KBM-7 (cell line): ENCODE measurements at regions not wholly inside any gene's neighbourhood (a gene's known extent, or its start where the extent isn't known, plus 50 kb on each side); places are given as distances from the start of the nearest gene placed in this dataset.

ENCODE experiments used
- DNase-seq: peaks from one replicate; pipeline ENCODE4 v3.0.0-alpha.2; 2015
- in situ Hi-C: fragments of 300-500 bp; cut with MboI; formaldehyde crosslinking; loops from 2 replicates; pipeline ENCODE4 v1.14.3; 2020; ENCODE audit warnings: low sequenced_read_pairs, low pct_unique_long_range_greater_than_20kb, mixed read lengths

DNA sequence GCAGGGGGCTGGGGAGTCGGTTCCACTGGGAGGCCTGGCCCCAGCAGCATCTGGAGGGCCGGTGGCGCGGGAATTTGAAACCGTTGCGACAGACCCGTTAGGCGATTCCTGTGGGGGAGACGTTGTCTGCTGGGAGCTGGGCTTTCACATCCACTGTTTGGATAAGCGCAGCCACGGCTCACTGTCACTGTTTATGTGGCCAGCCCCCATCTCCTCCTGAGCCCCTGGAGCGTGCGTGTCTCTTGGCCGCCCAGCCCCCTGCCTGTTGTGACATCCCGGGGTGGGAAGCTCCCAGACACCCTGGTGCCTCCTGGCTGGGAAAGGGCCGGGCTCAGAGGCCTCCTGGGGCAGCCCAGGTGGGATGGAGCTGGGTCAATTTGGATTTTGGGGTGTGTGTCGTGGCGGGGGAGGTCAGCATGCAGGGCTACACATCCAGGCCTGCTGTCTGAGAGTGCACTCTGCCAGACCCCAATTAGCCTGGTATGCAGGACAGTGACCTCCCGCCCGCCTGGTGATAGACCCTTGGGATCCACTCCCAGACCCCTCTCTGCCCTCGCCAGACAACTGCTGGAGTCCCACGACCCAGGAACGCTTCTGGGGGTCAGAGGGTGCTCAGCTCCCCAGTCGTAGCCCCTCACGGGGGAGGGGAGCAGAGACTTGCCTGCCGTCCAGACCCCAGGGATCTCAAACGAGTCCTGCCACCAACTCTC is 62.0 kb upstream of the RNU6ATAC start:
- DNase-seq: peak; percentile 15
- in situ Hi-C loops: no loop called here

DNA sequence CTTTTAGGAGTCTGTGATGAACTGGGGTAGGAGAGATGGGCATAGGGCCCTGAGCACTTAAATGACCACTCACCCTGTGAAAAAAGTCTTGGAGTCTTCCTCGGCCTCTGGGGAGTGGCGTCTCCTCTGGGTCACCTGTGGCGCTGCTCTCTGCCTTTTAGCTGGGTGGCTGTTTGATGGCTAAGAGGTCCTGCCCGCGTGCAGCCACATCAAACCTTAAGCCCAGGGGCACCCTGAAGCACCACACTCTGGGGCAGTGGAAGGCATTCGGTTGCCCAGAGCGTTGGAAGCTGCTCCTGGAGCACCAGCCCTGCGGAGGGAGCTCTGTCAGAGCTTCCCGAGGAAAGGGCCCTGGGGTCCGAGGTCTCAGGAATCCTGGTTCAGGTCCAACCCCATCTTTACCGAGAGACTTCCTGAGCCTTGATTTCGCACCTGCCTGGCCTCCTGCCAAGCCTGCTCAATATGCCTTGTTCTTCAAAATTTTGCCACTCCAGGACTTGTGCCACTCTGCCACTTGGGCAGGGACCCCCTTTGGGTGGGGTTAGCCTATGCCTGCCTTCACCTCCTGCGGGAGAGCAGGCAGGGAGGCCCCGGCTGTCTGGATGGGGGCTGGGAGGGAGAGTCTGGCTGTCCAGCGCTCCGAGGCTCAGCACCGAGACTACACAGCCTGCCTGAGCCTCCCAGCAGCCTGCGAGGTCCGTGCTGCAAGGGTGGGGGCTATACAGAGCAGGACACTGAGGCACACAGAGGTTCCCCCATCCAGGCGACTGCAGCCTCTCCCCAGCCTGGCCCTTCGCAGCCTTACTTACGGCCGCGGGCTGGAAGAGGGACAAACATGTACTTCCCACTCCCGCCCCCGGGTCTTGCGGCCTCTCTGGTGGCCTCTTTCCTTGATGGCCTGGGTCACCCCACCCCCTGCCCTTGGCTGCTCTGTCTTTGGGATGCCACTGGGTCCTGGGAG is 63.4 kb upstream of the RNU6ATAC start:
- DNase-seq: no peak
- in situ Hi-C loops: no loop called here

DNA sequence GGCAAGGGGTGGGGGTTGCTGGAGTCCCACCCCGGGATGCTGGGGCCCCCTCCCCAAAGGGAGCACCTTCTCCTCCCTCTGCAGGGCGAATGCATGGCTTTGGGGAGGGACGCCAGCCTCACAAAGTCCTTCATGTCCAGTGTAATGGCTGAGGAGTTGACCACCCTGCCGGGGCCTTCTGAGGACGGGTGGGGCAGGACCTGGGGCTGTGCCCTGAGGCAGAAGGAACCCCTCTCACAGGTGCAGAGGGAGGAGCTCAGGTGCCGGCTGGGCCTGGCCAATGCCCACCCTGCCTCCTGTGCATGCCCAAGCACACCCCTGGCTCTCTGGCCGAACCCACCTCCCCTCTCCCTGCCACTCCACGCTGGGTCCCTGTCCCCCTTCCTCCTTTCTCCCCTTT is 64.3 kb upstream of the RNU6ATAC start:
- in situ Hi-C loops: no loop called here
- DNase-seq: no peak

DNA sequence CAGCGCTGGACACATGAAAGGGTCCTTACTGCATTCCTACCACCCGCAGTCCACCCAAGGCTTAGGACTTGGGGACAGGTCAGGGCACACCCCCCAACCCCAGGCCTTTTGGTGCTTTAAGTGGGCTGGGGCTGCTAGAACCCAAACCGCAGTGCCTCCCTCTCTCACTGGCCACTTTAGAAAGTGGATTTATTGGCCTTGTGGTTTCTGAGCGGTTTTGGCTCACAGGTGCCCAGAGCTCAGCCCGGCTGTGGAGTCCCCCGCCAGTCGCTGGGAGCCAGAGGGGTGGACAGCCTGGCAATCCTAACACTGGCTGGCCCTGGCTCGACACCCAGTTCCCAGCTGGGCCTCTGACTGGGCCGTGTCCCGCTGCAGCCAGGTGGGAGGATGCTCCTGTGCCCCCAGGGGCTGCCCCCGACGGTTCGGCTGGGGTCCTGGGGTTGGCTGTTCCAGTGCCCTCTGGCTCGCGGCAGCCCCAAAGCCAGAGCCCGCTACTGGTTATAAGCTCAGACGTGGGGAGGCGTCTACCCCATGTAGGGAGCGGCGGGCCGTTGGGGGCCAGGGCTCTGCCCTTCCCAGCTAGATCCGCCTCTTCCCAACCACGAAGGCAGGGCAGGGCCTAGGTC is 65.2 kb upstream of the RNU6ATAC start:
- in situ Hi-C loops: no loop called here
- peak; percentile 41 for DNase-seq

DNA sequence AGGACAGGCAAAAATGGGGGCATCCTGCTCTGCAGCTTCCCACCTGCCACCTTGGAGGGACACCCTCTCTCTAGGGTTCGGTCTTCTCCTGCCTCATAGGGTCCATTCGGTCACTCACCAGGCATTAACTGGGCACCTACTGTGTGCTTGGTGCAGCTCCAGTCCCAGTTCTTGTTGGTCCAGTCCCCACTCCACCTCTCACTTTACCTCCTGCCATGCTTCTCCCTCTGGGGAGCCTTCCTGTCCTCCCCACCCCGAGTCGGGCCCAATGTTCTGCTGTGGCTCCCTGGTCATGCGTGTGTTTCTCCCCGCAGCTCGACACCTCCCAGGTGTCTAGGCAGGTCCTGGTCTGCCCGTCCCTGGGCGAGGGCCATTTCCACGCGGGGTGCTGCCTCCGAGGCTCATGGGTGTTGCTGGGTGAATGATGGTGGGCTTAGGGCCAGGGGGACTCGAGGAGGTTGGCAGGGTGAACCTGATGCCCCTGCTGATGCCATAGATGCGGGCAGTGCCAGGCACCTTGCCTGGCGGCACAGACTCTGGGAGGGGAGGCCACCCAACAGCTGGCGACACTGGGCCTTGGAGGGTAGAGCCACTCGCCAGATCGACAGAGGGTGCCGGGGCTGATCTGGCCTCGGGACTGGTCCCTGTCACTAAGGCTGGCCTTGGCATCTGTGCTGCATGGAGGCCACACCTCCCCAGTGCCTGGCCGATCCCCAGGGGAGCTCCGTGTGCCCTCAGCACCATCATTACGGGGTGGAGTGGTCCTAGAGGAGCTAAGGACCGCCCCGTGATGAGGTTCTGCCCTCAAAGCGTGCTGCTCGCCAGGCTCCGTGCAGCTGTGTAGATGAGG is 66.0 kb upstream of the RNU6ATAC start:
- in situ Hi-C loops: no loop called here
- no peak for DNase-seq

DNA sequence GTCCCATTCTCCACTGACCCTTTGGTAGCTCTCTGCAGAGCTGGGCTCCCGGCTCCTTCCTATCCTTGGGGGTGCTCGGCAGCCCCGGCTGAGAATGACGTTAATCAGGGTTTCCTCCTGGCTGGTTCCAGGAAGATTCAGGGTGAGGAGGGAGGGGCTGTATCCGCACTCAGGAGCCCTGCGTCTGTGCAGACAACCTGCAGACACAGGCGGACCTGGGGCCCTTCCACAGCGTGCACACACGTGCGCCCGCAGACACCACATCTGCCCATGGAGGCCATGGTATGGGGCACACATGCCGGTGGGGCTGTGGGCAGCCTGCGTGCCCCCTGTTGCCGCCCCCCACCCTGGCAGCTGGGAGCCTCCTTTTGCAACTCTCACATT is 66.6 kb upstream of the RNU6ATAC start:
- no peak for DNase-seq
- in situ Hi-C loops: no loop called here

DNA sequence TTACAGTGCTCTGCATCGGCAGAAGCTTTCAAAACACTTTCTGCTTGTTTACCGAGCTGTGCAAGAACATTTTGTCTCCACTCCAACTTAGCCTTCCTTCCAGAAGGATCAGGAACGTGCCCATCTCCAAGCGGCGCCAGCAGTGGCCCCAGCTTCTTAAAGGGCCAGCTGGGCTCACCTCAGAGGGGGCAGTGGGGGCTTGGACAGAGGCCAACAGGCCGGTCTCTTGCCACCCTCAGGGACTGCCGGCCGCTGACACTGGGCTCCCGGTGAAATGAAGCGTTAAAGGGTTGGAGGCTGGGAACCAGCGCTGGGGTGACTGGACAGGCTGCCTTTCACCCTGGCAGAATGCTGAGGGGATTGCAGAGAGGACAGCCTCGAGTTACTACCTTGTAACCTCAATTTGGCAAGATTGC is 67.0 kb upstream of the RNU6ATAC start:
- in situ Hi-C loops: no loop called here
- DNase-seq: no peak

DNA sequence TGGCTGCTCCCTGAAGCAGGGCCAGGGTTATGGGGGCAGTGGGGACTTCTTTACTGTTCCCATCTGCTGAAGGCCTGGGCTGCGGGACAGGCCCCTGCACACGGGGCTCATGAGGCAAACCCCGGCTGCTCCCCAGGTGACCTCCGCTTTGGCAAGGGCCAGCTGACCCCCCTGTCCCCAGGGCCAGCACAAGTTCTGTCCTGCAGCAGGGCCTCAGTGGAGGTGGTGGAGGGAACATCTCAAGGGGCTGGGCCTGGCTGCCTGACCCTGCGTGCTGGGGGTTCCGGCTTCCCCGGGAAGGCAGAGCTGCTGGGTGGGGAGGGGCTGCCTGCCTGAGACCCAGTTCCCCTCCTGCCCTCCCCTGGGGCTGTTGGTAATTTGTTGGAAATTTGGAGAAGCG is 67.4 kb upstream of the RNU6ATAC start:
- in situ Hi-C loops: no loop called here
- DNase-seq: no peak

DNA sequence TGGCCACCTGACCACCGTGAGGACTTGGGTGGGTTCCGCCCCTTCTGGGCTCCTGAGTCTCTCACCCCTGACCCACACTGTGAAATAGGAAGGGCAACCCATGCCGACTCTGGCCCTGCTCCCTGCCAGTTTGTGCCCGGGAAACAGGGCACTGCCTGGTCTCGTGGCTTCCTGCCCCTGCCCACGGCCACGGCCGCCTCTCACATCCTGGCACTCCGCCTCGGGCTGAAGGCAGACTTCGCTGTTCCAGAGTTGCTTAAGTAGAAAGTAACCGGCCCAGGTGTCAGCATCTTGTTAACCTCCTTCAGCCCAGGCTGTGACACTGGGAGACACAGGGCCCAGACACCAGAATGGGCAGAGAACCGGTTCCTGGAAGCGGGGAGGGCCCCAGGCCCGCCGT is 68.7 kb upstream of the RNU6ATAC start:
- in situ Hi-C loops: no loop called here
- no peak for DNase-seq

DNA sequence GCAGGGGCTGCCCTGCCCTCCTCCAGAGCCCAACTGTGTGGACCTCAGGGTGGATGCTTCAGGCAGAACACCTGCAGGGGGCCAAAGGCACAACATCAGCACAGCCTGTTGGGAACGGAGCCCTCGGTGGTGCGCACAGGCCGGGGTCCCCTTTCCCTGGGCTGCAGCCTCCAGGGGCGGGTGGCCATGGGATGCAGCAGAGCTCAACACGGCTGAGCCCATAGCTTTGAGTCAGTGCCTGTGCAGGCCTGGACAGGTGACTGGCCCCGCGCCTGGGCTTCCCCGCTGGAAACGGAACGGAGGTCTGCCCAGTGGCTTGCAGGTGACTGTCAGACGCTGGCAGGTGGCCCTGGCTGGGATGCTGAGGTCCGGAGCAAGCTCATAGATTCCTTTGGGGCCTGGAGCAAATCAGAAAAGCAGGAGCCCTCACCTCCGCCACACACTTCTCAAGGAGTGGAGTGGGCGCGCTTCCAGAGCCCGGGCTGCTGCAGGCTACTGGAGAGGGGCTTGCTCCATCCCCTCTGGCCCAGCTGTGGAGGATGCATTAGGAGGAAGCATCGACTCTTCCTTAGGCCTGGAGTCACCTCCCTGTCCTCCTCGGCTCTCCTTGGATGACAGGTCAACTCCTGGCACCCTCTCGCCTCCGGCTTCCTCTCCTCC is 69.8 kb upstream of the RNU6ATAC start:
- in situ Hi-C loops: no loop called here
- DNase-seq: no peak

DNA sequence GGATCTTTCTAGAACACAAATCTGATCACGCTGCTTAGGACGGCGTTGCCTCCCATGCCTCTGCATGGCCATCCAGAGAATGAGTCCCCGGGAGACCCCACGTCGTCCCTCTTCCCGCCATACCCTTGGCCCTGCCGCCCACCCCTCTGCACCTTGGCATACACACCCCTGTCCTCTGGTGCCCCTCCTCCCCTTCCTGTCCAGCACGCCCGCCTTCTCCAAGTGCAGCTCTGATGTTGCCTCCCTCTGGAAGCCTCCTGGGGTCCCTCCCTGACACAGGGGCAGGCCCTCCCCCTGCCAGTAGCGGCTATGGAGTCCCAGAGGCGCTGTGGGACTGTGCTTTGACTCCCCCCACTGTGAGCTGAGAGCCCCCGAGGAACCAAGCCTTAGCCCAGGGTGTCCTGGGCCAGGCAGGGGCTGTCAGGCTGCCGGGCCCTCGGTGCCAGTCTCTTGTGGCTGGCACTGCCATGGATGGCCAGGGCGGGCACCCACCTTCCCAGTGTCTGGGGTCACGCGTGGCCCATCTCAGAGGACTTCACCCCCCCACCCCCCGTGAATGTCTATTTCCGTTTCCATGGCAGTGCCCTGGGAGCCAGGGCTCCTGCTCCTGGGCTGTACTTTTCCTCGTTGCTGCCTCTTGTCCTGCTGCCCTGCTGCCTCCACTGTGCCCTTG is 70.5 kb upstream of the RNU6ATAC start:
- in situ Hi-C loops: no loop called here
- no peak for DNase-seq

DNA sequence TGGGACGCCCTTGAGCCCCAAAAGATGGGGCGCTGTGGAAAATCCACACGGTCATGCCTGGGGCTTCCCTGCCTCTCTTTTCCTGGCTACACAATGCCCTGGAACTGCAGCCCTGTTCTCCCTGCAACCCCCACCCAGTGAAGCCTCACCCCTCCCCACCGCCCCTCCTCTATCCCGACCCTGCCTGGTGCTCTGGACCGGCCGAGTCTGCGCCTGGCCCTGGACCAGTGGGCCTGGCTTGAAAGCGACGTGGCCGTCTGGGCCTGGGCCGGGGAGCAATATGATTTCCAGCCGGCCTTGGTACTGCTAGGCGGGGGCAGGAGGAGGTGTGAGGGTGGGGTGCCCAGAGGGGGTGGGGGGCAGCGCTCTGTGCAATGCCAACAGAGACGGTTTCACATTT is 71.0 kb upstream of the RNU6ATAC start:
- in situ Hi-C loops: no loop called here
- no peak for DNase-seq

DNA sequence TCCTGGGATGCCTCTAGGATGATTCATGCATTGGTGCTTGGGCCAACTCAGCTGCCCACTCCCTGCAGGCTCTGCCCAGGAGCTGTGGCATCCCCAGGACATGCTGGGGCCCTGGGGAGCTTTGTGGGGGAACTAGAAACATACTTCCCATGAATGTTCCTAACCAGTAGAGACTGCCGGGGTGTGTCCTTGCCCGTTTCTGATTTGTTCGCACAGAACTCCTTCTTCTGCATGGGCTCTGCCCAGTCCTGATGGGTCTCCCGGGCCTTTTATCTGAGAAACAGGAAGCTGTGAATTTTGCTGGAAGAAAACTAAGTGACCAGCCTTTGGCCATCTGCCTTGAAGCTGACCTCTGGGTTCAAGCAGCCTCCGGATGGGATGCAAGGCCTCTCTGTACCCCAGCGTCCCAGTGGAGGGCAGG is 71.6 kb upstream of the RNU6ATAC start:
- in situ Hi-C loops: no loop called here
- DNase-seq: no peak

DNA sequence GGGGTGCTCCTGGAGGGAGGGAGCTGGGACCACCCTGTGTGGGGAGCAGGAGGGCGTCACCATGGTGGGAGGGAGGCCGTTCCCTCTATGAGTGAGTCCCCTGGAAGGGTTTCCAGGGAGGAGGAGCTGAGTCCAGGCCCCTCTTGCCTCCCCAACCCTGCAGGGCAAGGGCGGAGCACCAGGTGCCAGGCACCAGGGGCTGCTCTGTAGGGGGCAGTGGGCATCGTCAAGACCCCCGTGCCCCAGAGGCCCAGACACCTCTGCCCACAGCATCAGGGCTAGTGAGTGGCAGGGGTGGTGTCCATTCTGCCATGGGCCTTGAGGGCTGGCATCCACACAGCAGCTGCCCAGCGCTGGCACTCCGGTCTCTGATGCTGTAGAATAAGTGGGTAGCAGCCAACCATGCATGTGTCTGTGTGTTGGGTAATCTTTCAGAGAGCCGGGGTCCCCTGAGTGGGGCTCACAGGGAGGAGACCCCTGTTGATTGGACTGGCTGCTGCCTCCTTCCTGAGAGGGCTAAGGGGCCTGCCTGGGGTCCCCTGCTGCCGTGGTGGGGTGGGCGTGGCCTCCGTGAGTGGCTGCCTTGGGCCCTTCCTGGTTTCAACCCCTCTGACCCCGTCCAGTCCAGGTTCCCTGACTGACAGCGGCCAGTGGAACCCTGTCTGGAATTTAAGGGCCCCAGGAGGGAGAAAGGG is 72.7 kb upstream of the RNU6ATAC start:
- in situ Hi-C loops: no loop called here
- no peak for DNase-seq

DNA sequence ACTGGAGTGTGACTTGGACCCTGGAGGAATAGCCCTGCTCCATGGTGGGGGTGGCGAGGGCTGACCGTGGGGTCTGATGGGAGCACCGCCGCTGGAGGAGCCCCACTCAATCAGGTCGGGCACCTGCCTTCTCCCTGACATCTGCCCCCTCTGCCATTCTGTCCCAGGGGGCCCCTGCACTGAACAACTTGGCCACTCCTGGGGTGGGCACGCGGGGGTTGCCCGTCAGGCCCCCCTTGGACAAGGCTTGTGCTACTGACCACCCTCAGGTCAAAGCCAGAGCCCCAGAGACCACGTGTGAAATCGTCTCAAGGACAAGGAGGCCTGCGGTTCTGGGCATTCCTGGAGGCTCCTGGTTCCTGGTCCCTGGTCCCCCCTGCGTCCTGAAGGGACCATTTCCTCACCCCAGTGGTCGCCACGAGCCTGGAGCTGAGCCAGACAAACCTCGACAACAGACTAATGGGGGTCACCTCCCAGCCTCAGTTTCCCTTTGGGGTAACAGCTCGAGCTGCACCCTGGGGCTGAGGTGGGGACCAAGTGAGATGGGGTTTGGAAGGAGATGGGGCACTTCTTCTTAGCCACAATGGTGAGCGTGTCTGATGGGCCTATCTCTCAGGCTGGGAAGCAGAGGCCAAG is 73.4 kb upstream of the RNU6ATAC start:
- in situ Hi-C loops: no loop called here
- DNase-seq: no peak

DNA sequence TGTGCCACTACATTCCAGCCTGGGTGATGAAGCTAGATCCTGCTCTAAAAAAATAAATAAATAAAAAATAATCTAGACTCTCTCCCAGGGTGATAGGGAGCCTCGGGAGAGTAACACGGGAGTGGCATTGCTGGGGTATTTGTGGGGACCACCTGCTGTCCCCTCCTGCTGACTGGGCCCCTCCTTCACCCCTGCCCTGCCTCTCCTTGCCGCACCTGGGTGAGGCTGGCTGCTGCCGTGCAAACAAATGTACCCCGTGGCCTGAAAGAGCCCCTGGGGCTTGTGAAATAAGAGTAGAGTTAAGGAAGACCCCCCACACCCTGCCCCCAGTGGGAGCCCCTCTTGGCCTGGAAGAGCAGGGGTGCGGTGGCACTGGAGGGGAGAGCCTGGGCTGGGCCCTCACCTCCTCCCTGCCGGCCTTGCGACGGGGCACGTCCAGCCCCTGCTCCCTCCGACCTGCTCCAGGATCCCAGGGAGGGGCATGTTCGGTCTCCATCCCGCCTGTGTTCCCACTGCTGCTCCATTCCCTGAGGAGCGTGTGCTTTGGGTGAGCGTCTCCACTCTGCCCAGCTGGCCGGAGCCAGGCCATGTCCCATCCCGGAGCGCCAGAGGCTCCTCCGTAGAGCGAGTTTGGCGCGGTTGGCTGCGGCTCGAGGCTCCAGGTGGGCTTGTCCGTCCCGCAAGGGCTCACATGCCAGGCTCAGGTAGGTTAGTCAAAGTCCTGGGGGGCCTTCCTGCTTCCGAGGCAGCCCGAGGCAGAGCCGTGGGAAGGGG is 75.0 kb upstream of the RNU6ATAC start:
- in situ Hi-C loops: no loop called here
- DNase-seq: no peak

DNA sequence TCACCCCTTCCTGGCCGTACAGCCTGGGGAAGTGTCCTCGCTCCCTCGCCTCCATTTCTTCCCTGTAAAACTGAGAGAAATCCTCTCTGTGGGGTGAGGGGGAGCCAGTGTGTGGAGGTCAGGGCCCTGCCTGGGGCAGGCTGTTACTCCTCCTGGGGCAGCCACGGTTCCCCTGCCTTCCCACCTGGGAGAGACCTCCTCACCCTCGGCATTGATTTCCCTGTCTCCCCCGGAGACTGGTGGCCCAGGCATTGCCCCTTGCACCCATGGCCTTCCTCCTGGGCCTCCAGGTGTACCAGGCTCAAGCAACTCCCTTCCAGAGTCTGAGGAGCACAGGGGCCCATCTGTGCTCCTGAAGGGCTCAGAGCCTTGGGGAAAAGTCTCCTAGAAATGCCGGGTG is 75.6 kb upstream of the RNU6ATAC start:
- in situ Hi-C loops: no loop called here
- DNase-seq: no peak
